Right lobe of liver (tissue), 6 donors: ENCODE measurements at regions not wholly inside any gene's neighbourhood (a gene's known extent, or its start where the extent isn't known, plus 50 kb on each side); places are given as distances from the start of the nearest gene placed in this dataset.
"Not testable (repeated sequence)": the region's sequence is repeated elsewhere in the genome, so short reads cannot be mapped to it uniquely, and the experiment has no call there.

Experiments used
- ATAC-seq, 4 donors: fragments of 200-7000 bp; cut with Tn5 transposase; one replicate each; pipeline ENCODE4 v1.9.1; 2020; ENCODE audit warnings: mild to moderate bottlenecking in 4 of 4, moderate library complexity in 4 of 4
- DNase-seq, 3 donors: peaks; one replicate each; pipeline ENCODE4 v3.0.0-alpha.2; 2020
- H3K27ac ChIP-seq, 3 donors: fragments of 200-600 bp; one replicate each; pipeline ENCODE4 v1.8.0; 2022
- H3K27me3 ChIP-seq, 2 donors: fragments of 200-600 bp; one replicate each; pipeline ENCODE4 v1.8.0; 2022
- H3K36me3 ChIP-seq, 4 donors: fragments of 200-600 bp; sonication (generic) in 1 of 4; one replicate each; pipeline versions ENCODE4 v1.5.1 to v1.8.0; 2017 to 2022; ENCODE audit warnings: control low read depth in 1 of 4
- H3K4me1 ChIP-seq, 4 donors: fragments of 200-600 bp; sonication (generic) in 1 of 4; one replicate each; pipeline versions ENCODE4 v1.5.1 to v1.8.0; 2017 to 2022; ENCODE audit warnings: control low read depth in 1 of 4
- H3K4me3 ChIP-seq, 3 donors: fragments of 200-600 bp; one replicate each; pipeline ENCODE4 v1.8.0; 2022
- H3K9me3 ChIP-seq, 4 donors: fragments of 200-600 bp; sonication (generic) in 1 of 4; one replicate each; pipeline versions ENCODE4 v1.5.1 to v1.8.0; 2017 to 2022; ENCODE audit warnings: control low read depth in 1 of 4
- CTCF ChIP-seq, 4 donors: fragments of 200-600 bp in 3 of 4; fragments of 450-650 bp in 1 of 4; IDR thresholded peaks; one replicate each; pipeline versions ENCODE4 v1.5.1 to v1.8.0; 2016 to 2022; ENCODE audit warnings: antibody characterized with exemption in 4 of 4, mild to moderate bottlenecking in 2 of 4
- POLR2A ChIP-seq: fragments of 450-650 bp; IDR thresholded peaks from one replicate; pipeline ENCODE4 v1.6.1; 2017; ENCODE audit warnings: antibody characterized with exemption, mild to moderate bottlenecking
- WGBS: methylation state at CpG from one replicate; pipeline ENCODE4 v1.1.6; 2018; ENCODE audit warnings: low coverage, low lambda C conversion rate; ENCODE audit not compliant: insufficient coverage; ENCODE audit errors: missing lambda C conversion rate; 5-methylcytosine and 5-hydroxymethylcytosine counted together
- intact Hi-C, 2 donors: fragments of 100-400 bp; cut with DNase I; formaldehyde crosslinking; loops; one replicate each; pipeline versions ENCODE4 v1.11.2 to v1.14.1; 2022
- donor health status: DM: no; HTN: yes; CAD: no.
- donor health status: DM: no; HTN: no; CAD: no.
- donor health status: DM: no; HTN: no; CAD: no.
- donor health status: DM: no; HTN: yes; CAD: no.
- donor health status: DM: no; HTN: yes; CAD: no.

- TF ChIP-seq CTCF (IDR thresholded peaks at IDR 0.05) = no peak
- TF ChIP-seq POLR2A = no peak
- intact Hi-C loops = no loop called here
- no peaks in the 10 kb centered on the region for H3K36me3 ChIP-seq
- H3K27me3 ChIP-seq = no peaks in the 10 kb centered on the region
- H3K27ac ChIP-seq = no peak overlapping the region
- WGBS = 71% methylated on average over 5 of the region's 17 CpGs
- DNase-seq = no peak
- H3K9me3 ChIP-seq = no peaks in the 10 kb centered on the region
- H3K4me1 ChIP-seq = no peaks in the 10 kb centered on the region
- H3K4me3 ChIP-seq = no peak overlapping the region
- ATAC-seq = no peak
Measured at GRCh38 chr1:10950316-10951172, 61.9 kb upstream of the TARDBP start.

- H3K27ac ChIP-seq, ATAC-seq, H3K9me3 ChIP-seq, H3K4me3 ChIP-seq, intact Hi-C loops, H3K27me3 ChIP-seq, H3K36me3 ChIP-seq, DNase-seq, H3K4me1 ChIP-seq: not testable (repeated sequence)
- WGBS = 74% methylated on average over 4 of the region's 7 CpGs
Measured at GRCh38 chr1:10951298-10951697, 61.2 kb upstream of the TARDBP start.

GRCh38 chr1:10951961-10952360 lies 60.5 kb upstream of the TARDBP start:
- Histone ChIP-seq H3K27me3 (no peaks in the 10 kb centered on the region), H3K4me1 (no peaks in the 10 kb centered on the region), H3K36me3 (no peaks in the 10 kb centered on the region), H3K27ac (no peak overlapping the region), H3K4me3 (no peak overlapping the region), H3K9me3 (no peaks in the 10 kb centered on the region)
- no peak for DNase-seq
- no peak for ATAC-seq
- intact Hi-C loops = no loop called here
- WGBS = 58% methylated on average over 4 of the region's 4 CpGs
- TF ChIP-seq CTCF (IDR thresholded peaks at IDR 0.05) (no peak), POLR2A (no peak)

- no peak overlapping the region for H3K27ac ChIP-seq
- TF ChIP-seq CTCF (IDR thresholded peaks at IDR 0.05) = no peak
- no peak for TF ChIP-seq POLR2A
- no peak for ATAC-seq
- DNase-seq = no peak
- no peaks in the 10 kb centered on the region for H3K36me3 ChIP-seq
- WGBS = 76% methylated on average over 6 of the region's 12 CpGs
- H3K27me3 ChIP-seq = no peaks in the 10 kb centered on the region
- intact Hi-C loops = no loop called here
- no peaks in the 10 kb centered on the region for H3K4me1 ChIP-seq
- H3K4me3 ChIP-seq = no peak overlapping the region
- H3K9me3 ChIP-seq = no peaks in the 10 kb centered on the region
Measured at GRCh38 chr1:10953505-10954193, 58.8 kb upstream of the TARDBP start.

GRCh38 chr1:10957133-10957532 lies 55.3 kb upstream of the TARDBP start:
- no peak for ATAC-seq
- Histone ChIP-seq H3K36me3 (no peaks in the 10 kb centered on the region), H3K27me3 (no peaks in the 10 kb centered on the region), H3K9me3 (no peaks in the 10 kb centered on the region), H3K4me3 (no peak overlapping the region), H3K27ac (no peak overlapping the region), H3K4me1 (no peaks in the 10 kb centered on the region)
- TF ChIP-seq POLR2A (no peak), CTCF (IDR thresholded peaks at IDR 0.05) (no peak)
- no peak for DNase-seq
- WGBS = 42% methylated on average over 4 of the region's 15 CpGs
- intact Hi-C loops = no loop called here
